ENCODE measurements at regions not wholly inside any gene's neighbourhood (a gene's known extent, or its start where the extent isn't known, plus 50 kb on each side); places are given as distances from the start of the nearest gene placed in this dataset.

DNA sequence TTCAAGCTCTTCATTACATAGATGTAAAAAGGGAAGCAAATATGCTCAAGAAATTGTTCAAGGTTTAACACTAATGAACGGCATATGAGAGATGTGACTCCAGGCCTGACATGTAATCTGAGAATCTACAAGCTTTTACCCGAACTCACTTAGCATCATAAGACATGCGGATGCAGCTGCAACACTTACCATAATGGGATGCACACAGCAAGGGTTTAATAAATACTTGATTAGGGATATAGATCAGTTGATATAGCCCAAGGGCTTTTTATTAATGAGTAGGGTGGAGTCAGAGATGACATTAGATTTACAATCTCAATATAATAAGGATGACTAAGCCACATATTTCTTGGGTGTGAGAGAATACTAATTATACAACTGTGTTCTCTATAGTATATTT, 2215.5 kb downstream of the MAT2B start:
- Histone ChIP-seq H4K20me1 (ENCODE audit: insufficient read depth) (no peaks in the 10 kb centered on the region), H3K4me2 (ENCODE audit: low read length) (no peak overlapping the region), H2AFZ (ENCODE audit: low read depth, low read length) (no peak overlapping the region), H3K79me2 (replicated peaks; ENCODE audit: insufficient read depth, low read length) (no peaks in the 10 kb centered on the region), H3K27me3 (ENCODE audit: insufficient read depth, low read depth, low read length) (no peaks in the 10 kb centered on the region), H3K9me2 (ENCODE audit: insufficient read depth, low read length) (no peaks in the 10 kb centered on the region), H3K9ac (ENCODE audit: low read length) (no peak overlapping the region), H3K9me3 (ENCODE audit: low read length) (no peaks in the 10 kb centered on the region), H3F3A (ENCODE audit: insufficient read depth, low read length, poor library complexity, severe bottlenecking) (no peaks in the 10 kb centered on the region), H3K27ac (ENCODE audit: low read length) (no peak overlapping the region), H3K4me3 (ENCODE audit: low read length) (no peak overlapping the region), H3K36me3 (ENCODE audit: insufficient read depth, low read length) (no peaks in the 10 kb centered on the region)
- TF ChIP-seq, protein P1, sequence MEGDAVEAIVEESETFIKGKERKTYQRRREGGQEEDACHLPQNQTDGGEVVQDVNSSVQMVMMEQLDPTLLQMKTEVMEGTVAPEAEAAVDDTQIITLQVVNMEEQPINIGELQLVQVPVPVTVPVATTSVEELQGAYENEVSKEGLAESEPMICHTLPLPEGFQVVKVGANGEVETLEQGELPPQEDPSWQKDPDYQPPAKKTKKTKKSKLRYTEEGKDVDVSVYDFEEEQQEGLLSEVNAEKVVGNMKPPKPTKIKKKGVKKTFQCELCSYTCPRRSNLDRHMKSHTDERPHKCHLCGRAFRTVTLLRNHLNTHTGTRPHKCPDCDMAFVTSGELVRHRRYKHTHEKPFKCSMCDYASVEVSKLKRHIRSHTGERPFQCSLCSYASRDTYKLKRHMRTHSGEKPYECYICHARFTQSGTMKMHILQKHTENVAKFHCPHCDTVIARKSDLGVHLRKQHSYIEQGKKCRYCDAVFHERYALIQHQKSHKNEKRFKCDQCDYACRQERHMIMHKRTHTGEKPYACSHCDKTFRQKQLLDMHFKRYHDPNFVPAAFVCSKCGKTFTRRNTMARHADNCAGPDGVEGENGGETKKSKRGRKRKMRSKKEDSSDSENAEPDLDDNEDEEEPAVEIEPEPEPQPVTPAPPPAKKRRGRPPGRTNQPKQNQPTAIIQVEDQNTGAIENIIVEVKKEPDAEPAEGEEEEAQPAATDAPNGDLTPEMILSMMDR (IDR thresholded peaks at IDR 0.05; ENCODE audit: poor library complexity, severe bottlenecking) = no peak

DNA sequence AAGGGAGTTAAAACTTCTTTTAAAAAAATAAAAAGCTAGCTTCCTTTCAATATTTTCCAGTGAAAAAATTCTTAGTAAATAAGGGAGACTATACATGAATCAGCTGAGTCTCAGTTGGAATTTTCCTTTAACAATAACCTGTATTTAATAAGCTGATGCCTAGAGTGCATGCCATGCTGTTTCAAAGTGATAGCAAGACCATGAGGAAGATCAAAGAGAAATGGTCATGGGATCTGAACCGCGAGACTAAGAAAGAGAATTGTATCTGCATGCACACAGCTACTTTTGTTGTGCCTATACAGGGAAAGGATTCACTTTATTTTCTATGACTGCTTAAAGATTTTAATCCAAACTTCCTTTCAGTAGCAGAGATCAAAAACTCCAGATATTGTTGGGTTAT, 2217.0 kb downstream of the MAT2B start:
- Histone ChIP-seq H3K4me3 (ENCODE audit: low read length) (no peak overlapping the region), H3K27me3 (ENCODE audit: insufficient read depth, low read depth, low read length) (no peaks in the 10 kb centered on the region)
- no peak for TF ChIP-seq POLR2AphosphoS5 (IDR thresholded peaks at IDR 0.05)
- TF ChIP-seq, protein P1 (IDR thresholded peaks at IDR 0.05; ENCODE audit: poor library complexity, severe bottlenecking) = no peak
- TF ChIP-seq MXI1 (conservative IDR thresholded peaks at IDR 0.05; ENCODE audit: poor library complexity, severe bottlenecking) = no peak
- no peak for TF ChIP-seq TAF1 (IDR thresholded peaks at IDR 0.05; ENCODE audit: low read depth)
- TF ChIP-seq RAD21 (conservative IDR thresholded peaks at IDR 0.05) = no peak
- TF ChIP-seq, protein P2, sequence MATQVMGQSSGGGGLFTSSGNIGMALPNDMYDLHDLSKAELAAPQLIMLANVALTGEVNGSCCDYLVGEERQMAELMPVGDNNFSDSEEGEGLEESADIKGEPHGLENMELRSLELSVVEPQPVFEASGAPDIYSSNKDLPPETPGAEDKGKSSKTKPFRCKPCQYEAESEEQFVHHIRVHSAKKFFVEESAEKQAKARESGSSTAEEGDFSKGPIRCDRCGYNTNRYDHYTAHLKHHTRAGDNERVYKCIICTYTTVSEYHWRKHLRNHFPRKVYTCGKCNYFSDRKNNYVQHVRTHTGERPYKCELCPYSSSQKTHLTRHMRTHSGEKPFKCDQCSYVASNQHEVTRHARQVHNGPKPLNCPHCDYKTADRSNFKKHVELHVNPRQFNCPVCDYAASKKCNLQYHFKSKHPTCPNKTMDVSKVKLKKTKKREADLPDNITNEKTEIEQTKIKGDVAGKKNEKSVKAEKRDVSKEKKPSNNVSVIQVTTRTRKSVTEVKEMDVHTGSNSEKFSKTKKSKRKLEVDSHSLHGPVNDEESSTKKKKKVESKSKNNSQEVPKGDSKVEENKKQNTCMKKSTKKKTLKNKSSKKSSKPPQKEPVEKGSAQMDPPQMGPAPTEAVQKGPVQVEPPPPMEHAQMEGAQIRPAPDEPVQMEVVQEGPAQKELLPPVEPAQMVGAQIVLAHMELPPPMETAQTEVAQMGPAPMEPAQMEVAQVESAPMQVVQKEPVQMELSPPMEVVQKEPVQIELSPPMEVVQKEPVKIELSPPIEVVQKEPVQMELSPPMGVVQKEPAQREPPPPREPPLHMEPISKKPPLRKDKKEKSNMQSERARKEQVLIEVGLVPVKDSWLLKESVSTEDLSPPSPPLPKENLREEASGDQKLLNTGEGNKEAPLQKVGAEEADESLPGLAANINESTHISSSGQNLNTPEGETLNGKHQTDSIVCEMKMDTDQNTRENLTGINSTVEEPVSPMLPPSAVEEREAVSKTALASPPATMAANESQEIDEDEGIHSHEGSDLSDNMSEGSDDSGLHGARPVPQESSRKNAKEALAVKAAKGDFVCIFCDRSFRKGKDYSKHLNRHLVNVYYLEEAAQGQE (IDR thresholded peaks at IDR 0.05; ENCODE audit: borderline replicate concordance) = no peak
- no peak for TF ChIP-seq SMC3 (conservative IDR thresholded peaks at IDR 0.05; ENCODE audit: poor library complexity)
- no peak for TF ChIP-seq EP300 (conservative IDR thresholded peaks at IDR 0.05; ENCODE audit: poor library complexity, severe bottlenecking)
- no peak for TF ChIP-seq EZH2 (IDR thresholded peaks at IDR 0.05; ENCODE audit: borderline replicate concordance, insufficient read depth, low read length, poor library complexity, severe bottlenecking)

More for the DNA sequence above, 2217.0 kb downstream of the MAT2B start:
- Histone ChIP-seq H3K9me2 (ENCODE audit: insufficient read depth, low read length) (no peaks in the 10 kb centered on the region), H3K27ac (ENCODE audit: low read length) (no peak overlapping the region), H3K9me3 (ENCODE audit: low read length) (no peaks in the 10 kb centered on the region), H3F3A (ENCODE audit: insufficient read depth, low read length, poor library complexity, severe bottlenecking) (no peaks in the 10 kb centered on the region), H3K9ac (ENCODE audit: low read length) (no peak overlapping the region), H3K4me2 (ENCODE audit: low read length) (no peak overlapping the region), H3K36me3 (ENCODE audit: insufficient read depth, low read length) (no peaks in the 10 kb centered on the region), H4K20me1 (ENCODE audit: insufficient read depth) (no peaks in the 10 kb centered on the region), H3K79me2 (replicated peaks; ENCODE audit: insufficient read depth, low read length) (no peaks in the 10 kb centered on the region), H2AFZ (ENCODE audit: low read depth, low read length) (no peak overlapping the region)
